ENCODE measurements at regions not wholly inside any gene's neighbourhood (a gene's known extent, or its start where the extent isn't known, plus 50 kb on each side); places are given as distances from the start of the nearest gene placed in this dataset.

DNA sequence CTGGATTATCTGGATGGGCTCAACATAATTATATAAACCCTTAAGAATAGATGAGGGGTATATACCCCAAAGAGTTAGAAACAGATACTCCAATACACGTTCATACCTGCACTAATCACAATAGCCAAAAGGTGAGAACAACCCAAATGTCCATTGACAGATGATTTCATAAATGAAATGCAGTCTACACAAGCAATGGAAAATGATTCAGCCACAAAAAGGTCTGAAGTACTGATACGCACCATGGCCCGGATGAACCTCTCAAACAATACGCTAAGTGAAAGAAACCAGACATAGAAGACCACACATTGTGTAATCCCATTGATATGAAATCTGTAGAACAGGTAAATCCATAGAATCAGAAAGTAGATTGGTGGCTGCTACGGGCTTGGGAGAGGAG lies 316.8 kb downstream of the LPIN1 start:
- TF ChIP-seq EP300 (IDR thresholded peaks at IDR 0.05) = no peak
- TF ChIP-seq, protein P1, sequence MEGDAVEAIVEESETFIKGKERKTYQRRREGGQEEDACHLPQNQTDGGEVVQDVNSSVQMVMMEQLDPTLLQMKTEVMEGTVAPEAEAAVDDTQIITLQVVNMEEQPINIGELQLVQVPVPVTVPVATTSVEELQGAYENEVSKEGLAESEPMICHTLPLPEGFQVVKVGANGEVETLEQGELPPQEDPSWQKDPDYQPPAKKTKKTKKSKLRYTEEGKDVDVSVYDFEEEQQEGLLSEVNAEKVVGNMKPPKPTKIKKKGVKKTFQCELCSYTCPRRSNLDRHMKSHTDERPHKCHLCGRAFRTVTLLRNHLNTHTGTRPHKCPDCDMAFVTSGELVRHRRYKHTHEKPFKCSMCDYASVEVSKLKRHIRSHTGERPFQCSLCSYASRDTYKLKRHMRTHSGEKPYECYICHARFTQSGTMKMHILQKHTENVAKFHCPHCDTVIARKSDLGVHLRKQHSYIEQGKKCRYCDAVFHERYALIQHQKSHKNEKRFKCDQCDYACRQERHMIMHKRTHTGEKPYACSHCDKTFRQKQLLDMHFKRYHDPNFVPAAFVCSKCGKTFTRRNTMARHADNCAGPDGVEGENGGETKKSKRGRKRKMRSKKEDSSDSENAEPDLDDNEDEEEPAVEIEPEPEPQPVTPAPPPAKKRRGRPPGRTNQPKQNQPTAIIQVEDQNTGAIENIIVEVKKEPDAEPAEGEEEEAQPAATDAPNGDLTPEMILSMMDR (IDR thresholded peaks at IDR 0.05) = no peak

Data from tibial nerve (tissue), 4 donors.